Upper lobe of left lung (tissue), 4 donors: ENCODE measurements at regions not wholly inside any gene's neighbourhood (a gene's known extent, or its start where the extent isn't known, plus 50 kb on each side); places are given as distances from the start of the nearest gene placed in this dataset.

Source experiments
- EP300 ChIP-seq, 4 donors: sonication (generic); formaldehyde crosslinking; IDR thresholded peaks; one replicate each; pipeline ENCODE4 v1.5.1; 2017; ENCODE audit warnings: antibody characterized with exemption in 4 of 4, control low read depth in 2 of 4
- POLR2A ChIP-seq, 4 donors: fragments of 450-650 bp; IDR thresholded peaks; one replicate each; pipeline ENCODE4 v1.5.1; 2016 to 2017; ENCODE audit warnings: antibody characterized with exemption in 4 of 4, mild to moderate bottlenecking in 2 of 4
- POLR2AphosphoS5 ChIP-seq, 2 donors: sonication (generic); formaldehyde crosslinking; IDR thresholded peaks; one replicate each; pipeline ENCODE4 v1.5.1; 2017; ENCODE audit warnings: antibody characterized with exemption in 2 of 2
- TF ChIP-seq, protein P1 (sequence below), 6 experiments: fragments of 450-650 bp in 4 of 6; fragments of 200-600 bp in 2 of 6; sonication (generic) in 2 of 6; IDR thresholded peaks; one replicate each; pipeline ENCODE4 v1.5.1; 2016 to 2019; ENCODE audit warnings: antibody characterized with exemption in 6 of 6

DNA sequence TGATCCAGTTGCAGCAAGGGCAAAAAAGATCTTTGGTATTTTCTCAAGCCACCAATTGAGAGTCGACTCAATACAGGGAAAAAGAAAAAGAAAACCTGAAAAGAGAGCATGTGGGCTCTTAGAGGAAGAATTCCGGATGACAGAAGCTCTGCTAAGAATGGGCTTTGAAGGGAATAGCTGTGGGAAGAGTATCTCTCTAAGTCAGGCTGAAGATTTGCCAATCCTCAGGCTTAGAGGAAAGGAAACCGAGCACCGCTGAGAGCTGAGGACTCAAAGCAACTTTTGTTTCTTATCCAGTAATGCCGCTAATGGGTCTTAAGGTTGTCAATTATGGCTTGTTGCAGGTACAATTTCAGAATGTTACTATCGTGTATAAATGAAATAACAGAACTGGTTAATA is 166.4 kb downstream of the EFNB2 start:
- TF ChIP-seq POLR2AphosphoS5 (IDR thresholded peaks at IDR 0.05): no peak
- TF ChIP-seq, protein P1, sequence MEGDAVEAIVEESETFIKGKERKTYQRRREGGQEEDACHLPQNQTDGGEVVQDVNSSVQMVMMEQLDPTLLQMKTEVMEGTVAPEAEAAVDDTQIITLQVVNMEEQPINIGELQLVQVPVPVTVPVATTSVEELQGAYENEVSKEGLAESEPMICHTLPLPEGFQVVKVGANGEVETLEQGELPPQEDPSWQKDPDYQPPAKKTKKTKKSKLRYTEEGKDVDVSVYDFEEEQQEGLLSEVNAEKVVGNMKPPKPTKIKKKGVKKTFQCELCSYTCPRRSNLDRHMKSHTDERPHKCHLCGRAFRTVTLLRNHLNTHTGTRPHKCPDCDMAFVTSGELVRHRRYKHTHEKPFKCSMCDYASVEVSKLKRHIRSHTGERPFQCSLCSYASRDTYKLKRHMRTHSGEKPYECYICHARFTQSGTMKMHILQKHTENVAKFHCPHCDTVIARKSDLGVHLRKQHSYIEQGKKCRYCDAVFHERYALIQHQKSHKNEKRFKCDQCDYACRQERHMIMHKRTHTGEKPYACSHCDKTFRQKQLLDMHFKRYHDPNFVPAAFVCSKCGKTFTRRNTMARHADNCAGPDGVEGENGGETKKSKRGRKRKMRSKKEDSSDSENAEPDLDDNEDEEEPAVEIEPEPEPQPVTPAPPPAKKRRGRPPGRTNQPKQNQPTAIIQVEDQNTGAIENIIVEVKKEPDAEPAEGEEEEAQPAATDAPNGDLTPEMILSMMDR (IDR thresholded peaks at IDR 0.05): no peak
- TF ChIP-seq POLR2A (IDR thresholded peaks at IDR 0.05): no peak
- no peak for TF ChIP-seq EP300 (IDR thresholded peaks at IDR 0.05)
